Left renal cortex interstitium (tissue), 4 donors: ENCODE measurements at regions not wholly inside any gene's neighbourhood (a gene's known extent, or its start where the extent isn't known, plus 50 kb on each side); places are given as distances from the start of the nearest gene placed in this dataset.

ENCODE experiments used
- DNase-seq, 4 donors: peaks; one replicate each; pipeline ENCODE4 v3.0.0-alpha.2; 2013; ENCODE audit warnings: low read depth in 4 of 4, low spot score in 2 of 4, missing footprints in 1 of 4

GRCh38 chr19:30168760-30169159 lies 203.4 kb upstream of the ZNF536 start:
- no peak for DNase-seq

GRCh38 chr19:30169196-30169900 lies 202.8 kb upstream of the ZNF536 start:
- DNase-seq, result no peak

GRCh38 chr19:30170081-30170480 lies 202.1 kb upstream of the ZNF536 start:
- no peak for DNase-seq

- no peak for DNase-seq
Measured at GRCh38 chr19:30170495-30171137, 201.6 kb upstream of the ZNF536 start.

- DNase-seq, result no peak
Measured at GRCh38 chr19:30171138-30171635, 201.0 kb upstream of the ZNF536 start.

GRCh38 chr19:30171795-30172612 lies 200.2 kb upstream of the ZNF536 start:
- DNase-seq, result no peak

GRCh38 chr19:30172613-30173242 lies 199.5 kb upstream of the ZNF536 start:
- DNase-seq, result no peak

- no peak for DNase-seq
Measured at GRCh38 chr19:30173593-30174356, 198.4 kb upstream of the ZNF536 start.

- no peak for DNase-seq
Measured at GRCh38 chr19:30174357-30174645, 197.9 kb upstream of the ZNF536 start.

- DNase-seq, result no peak
Measured at GRCh38 chr19:30174791-30175190, 197.4 kb upstream of the ZNF536 start.

GRCh38 chr19:30175987-30176386 lies 196.2 kb upstream of the ZNF536 start:
- no peak for DNase-seq

- DNase-seq, result no peak
Measured at GRCh38 chr19:30178721-30179402, 193.3 kb upstream of the ZNF536 start.

- no peak for DNase-seq
Measured at GRCh38 chr19:30180691-30181090, 191.5 kb upstream of the ZNF536 start.

- DNase-seq, result no peak
Measured at GRCh38 chr19:30183807-30184490, 188.2 kb upstream of the ZNF536 start.

GRCh38 chr19:30202060-30202600 lies 170.1 kb upstream of the ZNF536 start:
- no peak for DNase-seq

- no peak for DNase-seq
Measured at GRCh38 chr19:30204721-30205120, 167.5 kb upstream of the ZNF536 start.

GRCh38 chr19:30206187-30206586 lies 166.0 kb upstream of the ZNF536 start:
- no peak for DNase-seq

GRCh38 chr19:30207357-30207756 lies 164.8 kb upstream of the ZNF536 start:
- DNase-seq, result no peak
